SJSA1 (cell line): ENCODE measurements at regions not wholly inside any gene's neighbourhood (a gene's known extent, or its start where the extent isn't known, plus 50 kb on each side); places are given as distances from the start of the nearest gene placed in this dataset.
"Not testable (repeated sequence)": the region's sequence is repeated elsewhere in the genome, so short reads cannot be mapped to it uniquely, and the experiment has no call there.

Experiments used
- DNase-seq, 2 experiments: peaks; one replicate each; pipeline ENCODE4 v3.0.0-alpha.2; 2015 to 2020; ENCODE audit warnings: low spot score in 2 of 2, low read depth in 1 of 2
- H3K27ac ChIP-seq: fragments of 250-450 bp; sonication (Bioruptor Pico); 2 replicates; pipeline ENCODE4 v1.5.1; 2020; ENCODE audit warnings: mild to moderate bottlenecking, moderate library complexity
- H3K27me3 ChIP-seq: fragments of 250-450 bp; sonication (Bioruptor Pico); replicated peaks from 2 replicates; pipeline ENCODE4 v1.5.1; 2020; ENCODE audit warnings: mild to moderate bottlenecking, moderate library complexity
- H3K36me3 ChIP-seq: fragments of 250-450 bp; sonication (Bioruptor Pico); 2 replicates; pipeline ENCODE4 v1.5.1; 2020; ENCODE audit warnings: mild to moderate bottlenecking
- H3K4me1 ChIP-seq: fragments of 250-450 bp; sonication (Bioruptor Pico); replicated peaks from 2 replicates; pipeline ENCODE4 v1.6.1; 2021; ENCODE audit warnings: mild to moderate bottlenecking
- H3K4me3 ChIP-seq: fragments of 250-450 bp; sonication (Bioruptor Pico); 2 replicates; pipeline ENCODE4 v1.5.1; 2020; ENCODE audit warnings: mild to moderate bottlenecking
- H3K9me3 ChIP-seq: fragments of 250-450 bp; sonication (Bioruptor Pico); replicated peaks from 2 replicates; pipeline ENCODE4 v1.5.1; 2020; ENCODE audit warnings: mild to moderate bottlenecking

GRCh38 chr12:83886479-83886878, 1026.1 kb downstream of the SLC6A15 start:
- no peak for DNase-seq
- no peaks in the 10 kb centered on the region for H3K4me1 ChIP-seq
- no peak overlapping the region for H3K27ac ChIP-seq
- H3K9me3 ChIP-seq: no peaks in the 10 kb centered on the region
- no peaks in the 10 kb centered on the region for H3K27me3 ChIP-seq
- H3K36me3 ChIP-seq: no peaks in the 10 kb centered on the region
- H3K4me3 ChIP-seq: no peak overlapping the region

GRCh38 chr12:83870921-83871599, 1041.5 kb downstream of the SLC6A15 start:
- not testable (repeated sequence) for H3K27ac ChIP-seq, H3K9me3 ChIP-seq, H3K4me1 ChIP-seq, H3K27me3 ChIP-seq, H3K4me3 ChIP-seq, H3K36me3 ChIP-seq, DNase-seq

- Histone ChIP-seq H3K9me3 (no peaks in the 10 kb centered on the region), H3K4me1 (no peaks in the 10 kb centered on the region), H3K36me3 (no peaks in the 10 kb centered on the region), H3K27ac (no peak overlapping the region), H3K4me3 (no peak overlapping the region), H3K27me3 (no peaks in the 10 kb centered on the region)
- DNase-seq: no peak
These were observed 1046.1 kb downstream of the SLC6A15 start for GRCh38 chr12:83866477-83866876.

GRCh38 chr12:83865431-83865830, 1047.2 kb downstream of the SLC6A15 start:
- Histone ChIP-seq H3K4me3 (no peak overlapping the region), H3K36me3 (no peaks in the 10 kb centered on the region), H3K27ac (no peak overlapping the region), H3K4me1 (no peaks in the 10 kb centered on the region), H3K9me3 (no peaks in the 10 kb centered on the region; the same call in 1 of the 2 replicates), H3K27me3 (no peaks in the 10 kb centered on the region)
- DNase-seq: no peak

GRCh38 chr12:83864054-83864453, 1048.5 kb downstream of the SLC6A15 start:
- no peaks in the 10 kb centered on the region for H3K36me3 ChIP-seq
- H3K4me3 ChIP-seq: no peak overlapping the region
- H3K27ac ChIP-seq: no peak overlapping the region
- no peaks in the 10 kb centered on the region for H3K27me3 ChIP-seq
- peaks cover 3% of the 10 kb centered on the region; the same call in 1 of the 2 replicates for H3K9me3 ChIP-seq
- H3K4me1 ChIP-seq: no peaks in the 10 kb centered on the region
- no peak for DNase-seq

GRCh38 chr12:83859021-83859420, 1053.6 kb downstream of the SLC6A15 start:
- Histone ChIP-seq H3K27ac (no peak overlapping the region), H3K9me3 (peaks cover 7% of the 10 kb centered on the region; the same call in 1 of the 2 replicates), H3K36me3 (no peaks in the 10 kb centered on the region), H3K4me3 (no peak overlapping the region), H3K4me1 (no peaks in the 10 kb centered on the region), H3K27me3 (no peaks in the 10 kb centered on the region)
- no peak for DNase-seq

GRCh38 chr12:83856803-83857202, 1055.8 kb downstream of the SLC6A15 start:
- no peak for DNase-seq
- Histone ChIP-seq H3K9me3 (peaks cover 7% of the 10 kb centered on the region), H3K4me3 (no peak overlapping the region), H3K36me3 (no peaks in the 10 kb centered on the region), H3K4me1 (no peaks in the 10 kb centered on the region), H3K27me3 (no peaks in the 10 kb centered on the region), H3K27ac (no peak overlapping the region)

GRCh38 chr12:83850531-83850930, 1062.1 kb downstream of the SLC6A15 start:
- Histone ChIP-seq H3K9me3 (peaks cover 4% of the 10 kb centered on the region; the same call in 1 of the 2 replicates), H3K27ac (no peak overlapping the region), H3K4me3 (no peak overlapping the region), H3K27me3 (no peaks in the 10 kb centered on the region), H3K36me3 (no peaks in the 10 kb centered on the region), H3K4me1 (no peaks in the 10 kb centered on the region)
- no peak for DNase-seq

GRCh38 chr12:83848702-83849101, 1063.9 kb downstream of the SLC6A15 start:
- H3K9me3 ChIP-seq: peaks cover 4% of the 10 kb centered on the region; the same call in 1 of the 2 replicates
- DNase-seq: no peak
- H3K36me3 ChIP-seq: no peaks in the 10 kb centered on the region
- H3K27ac ChIP-seq: no peak overlapping the region
- no peak overlapping the region for H3K4me3 ChIP-seq
- no peaks in the 10 kb centered on the region for H3K4me1 ChIP-seq
- no peaks in the 10 kb centered on the region for H3K27me3 ChIP-seq

- Histone ChIP-seq H3K36me3 (no peaks in the 10 kb centered on the region), H3K4me3 (no peak overlapping the region), H3K4me1 (no peaks in the 10 kb centered on the region), H3K27ac (no peak overlapping the region), H3K27me3 (no peaks in the 10 kb centered on the region), H3K9me3 (0 out of 2 replicates have a peak, but pooled peaks cover 7% of the 10 kb centered on the region)
- DNase-seq: no peak
These were observed 1069.1 kb downstream of the SLC6A15 start for GRCh38 chr12:83843541-83843940.

- H3K9me3 ChIP-seq: peaks cover 7% of the 10 kb centered on the region; the same call in 1 of the 2 replicates
- no peaks in the 10 kb centered on the region for H3K27me3 ChIP-seq
- no peaks in the 10 kb centered on the region for H3K4me1 ChIP-seq
- no peaks in the 10 kb centered on the region for H3K36me3 ChIP-seq
- no peak overlapping the region for H3K27ac ChIP-seq
- no peak for DNase-seq
- H3K4me3 ChIP-seq: no peak overlapping the region
These were observed 1071.0 kb downstream of the SLC6A15 start for GRCh38 chr12:83841620-83842019.

- no peak overlapping the region for H3K4me3 ChIP-seq
- no peaks in the 10 kb centered on the region for H3K4me1 ChIP-seq
- no peaks in the 10 kb centered on the region for H3K27me3 ChIP-seq
- no peak overlapping the region for H3K27ac ChIP-seq
- no peaks in the 10 kb centered on the region for H3K9me3 ChIP-seq
- H3K36me3 ChIP-seq: no peaks in the 10 kb centered on the region
- no peak for DNase-seq
These were observed 1084.7 kb downstream of the SLC6A15 start for GRCh38 chr12:83827860-83828259.

GRCh38 chr12:83827193-83827592, 1085.4 kb downstream of the SLC6A15 start:
- Histone ChIP-seq H3K4me1 (no peaks in the 10 kb centered on the region), H3K27ac (no peak overlapping the region), H3K4me3 (no peak overlapping the region), H3K36me3 (no peaks in the 10 kb centered on the region), H3K9me3 (no peaks in the 10 kb centered on the region), H3K27me3 (no peaks in the 10 kb centered on the region)
- DNase-seq: no peak

- H3K27me3 ChIP-seq: no peaks in the 10 kb centered on the region
- no peak overlapping the region for H3K27ac ChIP-seq
- no peaks in the 10 kb centered on the region for H3K9me3 ChIP-seq
- no peak overlapping the region for H3K4me3 ChIP-seq
- no peaks in the 10 kb centered on the region for H3K4me1 ChIP-seq
- no peaks in the 10 kb centered on the region for H3K36me3 ChIP-seq
- no peak for DNase-seq
These were observed 1086.5 kb downstream of the SLC6A15 start for GRCh38 chr12:83826112-83826511.
